ENCODE measurements at regions not wholly inside any gene's neighbourhood (a gene's known extent, or its start where the extent isn't known, plus 50 kb on each side); places are given as distances from the start of the nearest gene placed in this dataset.

- TF ChIP-seq JUN (CRISPR knock-in tag; IDR thresholded peaks at IDR 0.05) (no peak), PRDM15 (CRISPR knock-in tag; IDR thresholded peaks at IDR 0.05) (no peak), CTCF (IDR thresholded peaks at IDR 0.05) (no peak)
These were observed 117.2 kb upstream of the HS6ST1 start for GRCh38 chr2:128435576-128436478.
